Right ventricle myocardium inferior (tissue), 1 donor: ENCODE measurements at regions not wholly inside any gene's neighbourhood (a gene's known extent, or its start where the extent isn't known, plus 50 kb on each side); places are given as distances from the start of the nearest gene placed in this dataset.

Source experiments
- ATAC-seq: fragments of 200-7000 bp; cut with Tn5 transposase; one replicate; pipeline ENCODE4 v1.9.1; 2020; ENCODE audit warnings: mild to moderate bottlenecking, moderate library complexity
- DNase-seq: peaks from one replicate; pipeline ENCODE4 v3.0.0; 2021; ENCODE audit errors: missing footprints
- intact Hi-C: fragments of 100-400 bp; cut with DNase I; formaldehyde crosslinking; loops from one replicate; pipeline ENCODE4 v1.11.0; 2022
- donor health status: DM: no; HTN: yes; CAD: no; lungs with severe emphysema.

GRCh38 chr18:27394687-27395086 lies 209.6 kb upstream of the CHST9 start:
- intact Hi-C loops: no loop called here
- ATAC-seq: no peak

GRCh38 chr18:27382567-27383216 lies 197.6 kb upstream of the CHST9 start:
- ATAC-seq (peak; percentile 59), DNase-seq (no peak)
- intact Hi-C loops: no loop called here

More at GRCh38 chr18:27394687-27395086, 209.6 kb upstream of the CHST9 start:
- DNase-seq: no peak

- intact Hi-C loops: no loop called here
- ATAC-seq (no peak), DNase-seq (no peak)
Observed at GRCh38 chr18:27378431-27379095, 193.5 kb upstream of the CHST9 start.

- ATAC-seq: no peak
- intact Hi-C loops: no loop called here
- DNase-seq: no peak
Observed at GRCh38 chr18:27377251-27377650, 192.1 kb upstream of the CHST9 start.

- intact Hi-C loops: no loop called here
- ATAC-seq (no peak), DNase-seq (no peak)
Observed at GRCh38 chr18:27372386-27372785, 187.3 kb upstream of the CHST9 start.

GRCh38 chr18:27366665-27367064 lies 181.6 kb upstream of the CHST9 start:
- DNase-seq: no peak
- ATAC-seq: no peak
- intact Hi-C loops: no loop called here

- DNase-seq (no peak), ATAC-seq (no peak)
- intact Hi-C loops: no loop called here
Observed at GRCh38 chr18:27366151-27366550, 181.0 kb upstream of the CHST9 start.

GRCh38 chr18:27363872-27364271 lies 178.8 kb upstream of the CHST9 start:
- ATAC-seq: no peak
- intact Hi-C loops: loop anchor here (2.0 kb wide), 1 partner anchor 235 kb away; no protein-coding TSS in a partner anchor

GRCh38 chr18:27361477-27361876 lies 176.4 kb upstream of the CHST9 start:
- DNase-seq (no peak), ATAC-seq (no peak)
- intact Hi-C loops: no loop called here

More at GRCh38 chr18:27363872-27364271, 178.8 kb upstream of the CHST9 start:
- no peak for DNase-seq

- DNase-seq (no peak), ATAC-seq (no peak)
- intact Hi-C loops: no loop called here
Observed at GRCh38 chr18:27355308-27355707, 170.2 kb upstream of the CHST9 start.

- intact Hi-C loops: no loop called here
- ATAC-seq (no peak), DNase-seq (no peak)
Observed at GRCh38 chr18:27353273-27353672, 168.2 kb upstream of the CHST9 start.

- DNase-seq (no peak), ATAC-seq (no peak)
- intact Hi-C loops: no loop called here
Observed at GRCh38 chr18:27349284-27349882, 164.3 kb upstream of the CHST9 start.

GRCh38 chr18:27331606-27332005 lies 146.5 kb upstream of the CHST9 start:
- DNase-seq (no peak), ATAC-seq (no peak)
- intact Hi-C loops: no loop called here

- ATAC-seq: no peak
- intact Hi-C loops: no loop called here
- no peak for DNase-seq
Observed at GRCh38 chr18:27314996-27315395, 129.9 kb upstream of the CHST9 start.

GRCh38 chr18:27313678-27314077 lies 128.6 kb upstream of the CHST9 start:
- DNase-seq (no peak), ATAC-seq (no peak)
- intact Hi-C loops: no loop called here

GRCh38 chr18:27312853-27313252 lies 127.7 kb upstream of the CHST9 start:
- ATAC-seq: no peak
- intact Hi-C loops: no loop called here
- no peak for DNase-seq

- intact Hi-C loops: no loop called here
- DNase-seq: no peak
- no peak for ATAC-seq
Observed at GRCh38 chr18:27312153-27312552, 127.0 kb upstream of the CHST9 start.

GRCh38 chr18:27311114-27311513 lies 126.0 kb upstream of the CHST9 start:
- intact Hi-C loops: no loop called here
- ATAC-seq (no peak), DNase-seq (no peak)

GRCh38 chr18:27301615-27302378 lies 116.7 kb upstream of the CHST9 start:
- ATAC-seq (no peak), DNase-seq (no peak)
- intact Hi-C loops: no loop called here
